IPS DF 19.7 (cell line): ENCODE measurements at regions not wholly inside any gene's neighbourhood (a gene's known extent, or its start where the extent isn't known, plus 50 kb on each side); places are given as distances from the start of the nearest gene placed in this dataset.

Source experiments
- DNase-seq: peaks from one replicate; pipeline ENCODE4 v3.0.0-alpha.2; 2013; ENCODE audit warnings: low read depth, low spot score

GRCh38 chr21:35345954-35346353, 296.9 kb upstream of the RUNX1 start:
- no peak for DNase-seq

- no peak for DNase-seq
These were observed 295.5 kb upstream of the RUNX1 start for GRCh38 chr21:35344582-35344981.

- DNase-seq = no peak
These were observed 294.1 kb upstream of the RUNX1 start for GRCh38 chr21:35343046-35343819.

- DNase-seq = no peak
These were observed 293.3 kb upstream of the RUNX1 start for GRCh38 chr21:35342440-35342839.

GRCh38 chr21:35340273-35340672, 291.2 kb upstream of the RUNX1 start:
- DNase-seq = no peak

- DNase-seq = no peak
These were observed 290.0 kb upstream of the RUNX1 start for GRCh38 chr21:35338881-35339632.

- no peak for DNase-seq
These were observed 289.2 kb upstream of the RUNX1 start for GRCh38 chr21:35338281-35338680.

GRCh38 chr21:35337573-35337972, 288.5 kb upstream of the RUNX1 start:
- no peak for DNase-seq

- no peak for DNase-seq
These were observed 287.4 kb upstream of the RUNX1 start for GRCh38 chr21:35336534-35336933.

- DNase-seq = no peak
These were observed 286.9 kb upstream of the RUNX1 start for GRCh38 chr21:35335951-35336446.

- DNase-seq = no peak
These were observed 284.9 kb upstream of the RUNX1 start for GRCh38 chr21:35333831-35334618.

- no peak for DNase-seq
These were observed 283.8 kb upstream of the RUNX1 start for GRCh38 chr21:35332841-35333426.

GRCh38 chr21:35329940-35330660, 281.0 kb upstream of the RUNX1 start:
- DNase-seq = no peak

- no peak for DNase-seq
These were observed 279.9 kb upstream of the RUNX1 start for GRCh38 chr21:35328856-35329455.

GRCh38 chr21:35326677-35327076, 277.6 kb upstream of the RUNX1 start:
- no peak for DNase-seq

GRCh38 chr21:35325953-35326352, 276.9 kb upstream of the RUNX1 start:
- DNase-seq = no peak

GRCh38 chr21:35324372-35325220, 275.5 kb upstream of the RUNX1 start:
- DNase-seq = no peak

GRCh38 chr21:35323947-35324346, 274.8 kb upstream of the RUNX1 start:
- DNase-seq = no peak

- no peak for DNase-seq
These were observed 272.5 kb upstream of the RUNX1 start for GRCh38 chr21:35321322-35322200.
